ENCODE measurements at regions not wholly inside any gene's neighbourhood (a gene's known extent, or its start where the extent isn't known, plus 50 kb on each side); places are given as distances from the start of the nearest gene placed in this dataset.
A peak's percentile ranks its signal among the peaks of the same experiment; 100 is the strongest.

DNA sequence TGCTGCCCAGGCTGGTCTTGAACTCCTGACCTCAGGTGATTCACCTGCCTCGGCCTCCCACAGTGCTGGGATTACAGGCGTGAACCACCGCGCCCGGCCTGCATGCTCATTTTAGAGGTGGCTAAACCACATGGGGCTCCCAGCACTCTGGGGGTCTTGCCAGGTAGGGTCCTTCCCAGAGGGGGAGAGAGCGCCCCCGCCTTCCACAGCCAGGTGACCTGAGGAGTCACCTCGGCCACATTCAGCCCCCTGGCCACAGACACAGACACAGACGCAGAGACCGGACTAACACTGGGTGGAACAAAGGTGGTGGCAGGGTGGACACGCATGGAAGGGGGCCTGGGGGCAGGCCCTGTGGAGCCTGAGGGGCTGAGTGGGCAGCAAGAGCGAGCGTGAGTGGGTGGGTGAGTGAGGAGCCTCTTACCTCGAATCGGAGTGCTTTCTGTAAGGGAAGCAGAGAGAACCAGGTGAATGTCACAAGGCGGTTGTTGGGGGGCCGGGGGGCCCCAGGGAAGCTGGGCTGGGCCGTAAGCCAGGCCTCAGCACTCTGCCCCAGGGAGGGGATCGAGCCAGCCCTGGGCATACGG lies 80.1 kb downstream of the PTPRS start (continued):
- TF ChIP-seq KDM5A (IDR thresholded peaks at IDR 0.05) = no peak
- no peak for TF ChIP-seq HOXA7 (CRISPR knock-in tag; IDR thresholded peaks at IDR 0.05)
- no peak for TF ChIP-seq CBX8 (IDR thresholded peaks at IDR 0.05)
- TF ChIP-seq NR3C1 (IDR thresholded peaks at IDR 0.05) = no peak
- TF ChIP-seq, protein P1, sequence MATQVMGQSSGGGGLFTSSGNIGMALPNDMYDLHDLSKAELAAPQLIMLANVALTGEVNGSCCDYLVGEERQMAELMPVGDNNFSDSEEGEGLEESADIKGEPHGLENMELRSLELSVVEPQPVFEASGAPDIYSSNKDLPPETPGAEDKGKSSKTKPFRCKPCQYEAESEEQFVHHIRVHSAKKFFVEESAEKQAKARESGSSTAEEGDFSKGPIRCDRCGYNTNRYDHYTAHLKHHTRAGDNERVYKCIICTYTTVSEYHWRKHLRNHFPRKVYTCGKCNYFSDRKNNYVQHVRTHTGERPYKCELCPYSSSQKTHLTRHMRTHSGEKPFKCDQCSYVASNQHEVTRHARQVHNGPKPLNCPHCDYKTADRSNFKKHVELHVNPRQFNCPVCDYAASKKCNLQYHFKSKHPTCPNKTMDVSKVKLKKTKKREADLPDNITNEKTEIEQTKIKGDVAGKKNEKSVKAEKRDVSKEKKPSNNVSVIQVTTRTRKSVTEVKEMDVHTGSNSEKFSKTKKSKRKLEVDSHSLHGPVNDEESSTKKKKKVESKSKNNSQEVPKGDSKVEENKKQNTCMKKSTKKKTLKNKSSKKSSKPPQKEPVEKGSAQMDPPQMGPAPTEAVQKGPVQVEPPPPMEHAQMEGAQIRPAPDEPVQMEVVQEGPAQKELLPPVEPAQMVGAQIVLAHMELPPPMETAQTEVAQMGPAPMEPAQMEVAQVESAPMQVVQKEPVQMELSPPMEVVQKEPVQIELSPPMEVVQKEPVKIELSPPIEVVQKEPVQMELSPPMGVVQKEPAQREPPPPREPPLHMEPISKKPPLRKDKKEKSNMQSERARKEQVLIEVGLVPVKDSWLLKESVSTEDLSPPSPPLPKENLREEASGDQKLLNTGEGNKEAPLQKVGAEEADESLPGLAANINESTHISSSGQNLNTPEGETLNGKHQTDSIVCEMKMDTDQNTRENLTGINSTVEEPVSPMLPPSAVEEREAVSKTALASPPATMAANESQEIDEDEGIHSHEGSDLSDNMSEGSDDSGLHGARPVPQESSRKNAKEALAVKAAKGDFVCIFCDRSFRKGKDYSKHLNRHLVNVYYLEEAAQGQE (IDR thresholded peaks at IDR 0.05) = no peak

DNA sequence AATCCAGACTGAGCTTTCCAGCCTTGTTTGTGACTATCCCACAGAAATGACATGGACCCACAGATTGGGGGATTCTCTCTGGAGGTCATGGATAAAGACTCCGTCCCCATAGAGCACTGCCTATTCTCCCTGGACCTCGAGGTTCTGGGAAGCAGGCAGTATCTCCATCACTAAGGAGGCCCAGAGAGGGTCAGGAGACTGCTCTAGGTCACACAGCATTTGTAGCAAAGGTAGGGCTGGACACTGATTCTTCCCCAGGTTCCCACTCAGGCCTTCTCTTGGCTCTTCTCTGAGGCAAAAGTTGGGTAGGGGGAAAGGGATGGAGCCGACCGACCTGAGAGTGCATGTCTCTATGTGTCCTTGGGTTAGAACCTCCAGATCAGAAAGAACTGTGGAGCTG lies 80.9 kb downstream of the PTPRS start:
- TF ChIP-seq, protein P2, sequence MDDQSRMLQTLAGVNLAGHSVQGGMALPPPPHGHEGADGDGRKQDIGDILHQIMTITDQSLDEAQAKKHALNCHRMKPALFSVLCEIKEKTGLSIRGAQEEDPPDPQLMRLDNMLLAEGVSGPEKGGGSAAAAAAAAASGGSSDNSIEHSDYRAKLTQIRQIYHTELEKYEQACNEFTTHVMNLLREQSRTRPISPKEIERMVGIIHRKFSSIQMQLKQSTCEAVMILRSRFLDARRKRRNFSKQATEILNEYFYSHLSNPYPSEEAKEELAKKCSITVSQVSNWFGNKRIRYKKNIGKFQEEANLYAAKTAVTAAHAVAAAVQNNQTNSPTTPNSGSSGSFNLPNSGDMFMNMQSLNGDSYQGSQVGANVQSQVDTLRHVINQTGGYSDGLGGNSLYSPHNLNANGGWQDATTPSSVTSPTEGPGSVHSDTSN (IDR thresholded peaks at IDR 0.05) = no peak
- TF ChIP-seq HOXA7 (CRISPR knock-in tag; IDR thresholded peaks at IDR 0.05) (no peak), ZFP36 (IDR thresholded peaks at IDR 0.05; ENCODE audit: borderline replicate concordance, partially characterized antibody) (peak; percentile 24)
- WGBS (ENCODE audit: missing lambda C conversion rate) = 100% methylated on average over 3 of the region's 4 CpGs
- FAIRE-seq (no peak), DNase-seq (ENCODE audit: low read depth in 1 of 2, low spot score in 1 of 2) (no peak), ATAC-seq (no peak)
- POLR2A ChIA-PET = no interaction called here
- CTCF ChIA-PET = no interaction called here
- Histone ChIP-seq H3K27ac (no peak overlapping the region), H3K4me3 (no peak overlapping the region), H3K9me3 (peaks cover 8% of the 10 kb centered on the region; the same call in 1 of the 3 replicates), H3K4me1 (no peaks in the 10 kb centered on the region), H3K4me2 (no peak overlapping the region)

DNA sequence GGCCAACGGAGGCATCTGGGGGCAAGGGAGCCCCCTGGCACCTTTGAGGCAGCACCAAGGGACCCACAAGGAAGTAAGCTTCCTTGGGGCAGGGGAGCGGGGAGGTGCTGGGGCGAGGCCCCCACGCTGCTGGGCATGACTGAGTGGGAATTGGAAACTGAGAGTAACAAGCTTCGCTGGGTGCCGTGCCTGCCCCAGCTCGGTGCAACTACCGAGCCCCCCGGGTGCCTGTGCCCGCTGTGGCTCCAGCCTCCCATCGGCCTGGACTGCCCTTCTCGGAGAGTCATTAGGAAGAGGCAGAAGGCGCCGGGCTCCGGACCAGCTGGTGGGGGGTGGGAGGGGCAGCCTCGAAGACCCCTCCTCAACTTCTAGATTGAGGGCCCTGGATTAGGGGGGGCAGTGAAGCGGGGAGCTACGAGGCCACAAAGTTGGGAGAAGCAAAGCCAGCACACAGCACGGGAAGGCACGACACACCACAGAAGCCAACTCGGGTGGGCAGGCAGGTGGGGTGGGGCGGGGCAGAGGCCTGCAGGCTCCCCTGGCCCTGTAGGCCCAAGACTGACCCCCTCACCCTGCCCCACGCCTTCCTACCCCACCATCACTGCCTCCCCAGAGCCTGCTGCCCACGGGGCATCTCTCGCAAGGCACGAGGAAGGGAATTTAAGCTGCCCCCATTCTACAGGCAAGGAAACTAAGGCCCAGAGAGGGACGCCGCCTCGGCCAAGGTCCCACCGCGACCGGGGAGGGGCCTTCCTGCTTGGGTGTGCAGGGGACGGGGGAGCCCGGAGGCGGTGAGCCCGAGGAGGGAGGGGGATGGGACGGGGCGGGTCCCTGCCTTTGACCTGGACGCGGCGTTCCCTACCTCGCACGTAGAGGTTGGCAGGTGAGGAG lies 83.2 kb downstream of the PTPRS start:
- CTCF ChIA-PET = no interaction called here
- ATAC-seq (no peak), FAIRE-seq (no peak), DNase-seq (ENCODE audit: low read depth in 1 of 2, low spot score in 1 of 2) (no peak)
- no peaks in the 10 kb centered on the region for H3K4me1 ChIP-seq
- TF ChIP-seq RAD21 (conservative IDR thresholded peaks at IDR 0.05 in 1 of 2, IDR thresholded peaks at IDR 0.05 in 1 of 2) = no peak
- no peak for TF ChIP-seq GATA3 (IDR thresholded peaks at IDR 0.05; ENCODE audit: borderline replicate concordance)
- TF ChIP-seq TFCP2L1 (CRISPR knock-in tag; IDR thresholded peaks at IDR 0.05) = no peak
- no peak for TF ChIP-seq RNF2 (IDR thresholded peaks at IDR 0.05; ENCODE audit: borderline replicate concordance, low read depth)
- no peak overlapping the region for H3K4me3 ChIP-seq
- 92% methylated on average over 21 of the region's 43 CpGs for WGBS (ENCODE audit: missing lambda C conversion rate)
- H3K4me2 ChIP-seq = no peak overlapping the region
- H3K27ac ChIP-seq = no peak overlapping the region
- POLR2A ChIA-PET = no interaction called here
- peaks cover 8% of the 10 kb centered on the region; the same call in 1 of the 3 replicates for H3K9me3 ChIP-seq

GRCh38 chr19:5255602-5256231 lies 84.9 kb downstream of the PTPRS start:
- ATAC-seq = no peak
- POLR2A ChIA-PET = no interaction called here
- peaks cover 8% of the 10 kb centered on the region; the same call in 1 of the 3 replicates for H3K9me3 ChIP-seq

More at GRCh38 chr19:5255602-5256231, 84.9 kb downstream of the PTPRS start:
- TF ChIP-seq, protein P3, sequence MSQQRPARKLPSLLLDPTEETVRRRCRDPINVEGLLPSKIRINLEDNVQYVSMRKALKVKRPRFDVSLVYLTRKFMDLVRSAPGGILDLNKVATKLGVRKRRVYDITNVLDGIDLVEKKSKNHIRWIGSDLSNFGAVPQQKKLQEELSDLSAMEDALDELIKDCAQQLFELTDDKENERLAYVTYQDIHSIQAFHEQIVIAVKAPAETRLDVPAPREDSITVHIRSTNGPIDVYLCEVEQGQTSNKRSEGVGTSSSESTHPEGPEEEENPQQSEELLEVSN (IDR thresholded peaks at IDR 0.05; ENCODE audit: borderline replicate concordance, low read depth) = no peak
- TF ChIP-seq NFE2L2 (conservative IDR thresholded peaks at IDR 0.05; ENCODE audit: low read length) (no peak), ZC3H11A (IDR thresholded peaks at IDR 0.05) (no peak), HES2 (IDR thresholded peaks at IDR 0.05) (no peak), ZSCAN20 (CRISPR knock-in tag; IDR thresholded peaks at IDR 0.05) (no peak), HEYL (CRISPR knock-in tag; IDR thresholded peaks at IDR 0.05) (no peak), CEBPB (IDR thresholded peaks at IDR 0.05) (no peak), GATA3 (IDR thresholded peaks at IDR 0.05; ENCODE audit: borderline replicate concordance) (no peak), EHF (CRISPR knock-in tag; IDR thresholded peaks at IDR 0.05) (no peak), CHD2 (IDR thresholded peaks at IDR 0.05; ENCODE audit: low read length, partially characterized antibody) (no peak), POLR2AphosphoS2 (conservative IDR thresholded peaks at IDR 0.05; ENCODE audit: low read length) (no peak), TP53 (CRISPR knock-in tag; IDR thresholded peaks at IDR 0.05) (no peak), TFCP2L1 (CRISPR knock-in tag; IDR thresholded peaks at IDR 0.05) (no peak), RNF2 (IDR thresholded peaks at IDR 0.05; ENCODE audit: borderline replicate concordance, low read depth) (no peak)
- H3K4me3 ChIP-seq = no peak overlapping the region
- CTCF ChIA-PET = interaction anchor here (0.6 kb wide), 1 partner anchor 92 kb away, joined by 3 read pairs; no protein-coding TSS in a partner anchor
- no peak overlapping the region for H3K27ac ChIP-seq
- DNase-seq (ENCODE audit: low read depth in 1 of 2, low spot score in 1 of 2) = no peak
- no peaks in the 10 kb centered on the region for H3K4me1 ChIP-seq
- WGBS (ENCODE audit: missing lambda C conversion rate) = 95% methylated on average over 22 of the region's 22 CpGs
- no peak for FAIRE-seq
- H3K4me2 ChIP-seq = no peak overlapping the region

Measured in A549 (cell line).